ENCODE measurements at regions not wholly inside any gene's neighbourhood (a gene's known extent, or its start where the extent isn't known, plus 50 kb on each side); places are given as distances from the start of the nearest gene placed in this dataset.
"Not testable (repeated sequence)": the region's sequence is repeated elsewhere in the genome, so short reads cannot be mapped to it uniquely, and the experiment has no call there.

- not testable (repeated sequence) for DNase-seq
Observed at GRCh38 chr1:70834365-70834764, 213.3 kb downstream of the PTGER3 start.

GRCh38 chr1:70836456-70836855 lies 211.2 kb downstream of the PTGER3 start:
- no peak for DNase-seq

GRCh38 chr1:70840260-70840953 lies 207.2 kb downstream of the PTGER3 start:
- DNase-seq = no peak

DNA sequence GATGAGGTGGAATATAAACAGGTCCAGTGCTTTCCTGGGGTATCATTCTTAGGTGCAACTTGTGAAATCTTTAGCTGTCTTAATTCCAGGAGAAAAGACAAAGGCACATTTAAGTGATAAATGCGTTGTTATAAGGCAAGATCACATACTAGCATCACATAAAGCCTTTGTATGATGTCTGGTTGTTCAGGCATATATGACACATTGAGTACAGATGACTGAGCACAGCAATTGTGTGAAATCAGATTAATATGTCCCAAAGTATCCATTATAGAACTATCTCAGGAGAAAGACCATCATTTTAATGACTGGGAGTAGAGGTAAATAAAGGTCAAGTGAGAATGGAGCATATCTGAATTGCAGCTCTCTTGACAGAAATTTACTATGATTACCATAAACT lies 205.1 kb downstream of the PTGER3 start:
- no peak for DNase-seq

GRCh38 chr1:70843452-70843851 lies 204.2 kb downstream of the PTGER3 start:
- DNase-seq = no peak

GRCh38 chr1:70847013-70847412 lies 200.6 kb downstream of the PTGER3 start:
- DNase-seq = no peak

DNA sequence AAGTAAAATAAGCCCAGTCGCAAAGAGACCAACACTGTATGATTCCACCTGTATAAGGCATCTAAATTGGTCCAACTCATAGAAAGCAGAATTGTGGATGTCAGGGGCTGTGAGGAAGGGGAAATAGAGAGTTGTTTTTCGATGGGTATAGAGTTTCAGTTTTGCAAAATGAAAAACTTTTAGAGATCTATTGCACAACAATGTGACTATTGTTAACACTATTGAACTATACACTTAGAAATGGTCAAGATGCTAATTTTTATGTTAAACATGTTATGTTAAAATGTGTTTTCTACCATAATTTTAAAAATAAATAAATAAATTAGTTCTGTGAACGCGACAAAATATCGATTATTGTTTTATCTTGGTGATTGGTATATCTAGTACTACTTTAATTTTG lies 192.4 kb downstream of the PTGER3 start:
- no peak for DNase-seq

DNA sequence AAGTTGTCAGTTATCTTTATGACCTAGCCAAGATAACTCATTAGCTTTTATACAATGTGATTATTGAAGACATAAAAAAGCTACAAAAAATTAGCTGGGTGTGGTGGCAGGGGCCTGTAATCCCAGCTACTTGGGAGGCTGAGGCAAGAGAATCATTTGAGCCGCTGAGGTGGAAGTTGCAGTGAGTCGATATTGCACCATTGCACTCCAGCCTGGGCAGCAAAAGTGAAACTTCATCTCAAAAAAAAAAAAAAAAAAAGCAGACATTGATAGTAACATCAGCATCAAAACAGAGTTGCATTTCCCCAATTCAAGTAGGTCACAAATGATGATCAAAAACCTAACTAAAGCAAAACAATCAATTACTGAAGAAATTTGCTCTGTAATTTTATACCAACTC lies 191.4 kb downstream of the PTGER3 start:
- DNase-seq = no peak

- no peak for DNase-seq
Observed at GRCh38 chr1:70863239-70863638, 184.4 kb downstream of the PTGER3 start.

- DNase-seq = no peak
Observed at GRCh38 chr1:70864302-70864701, 183.3 kb downstream of the PTGER3 start.

DNA sequence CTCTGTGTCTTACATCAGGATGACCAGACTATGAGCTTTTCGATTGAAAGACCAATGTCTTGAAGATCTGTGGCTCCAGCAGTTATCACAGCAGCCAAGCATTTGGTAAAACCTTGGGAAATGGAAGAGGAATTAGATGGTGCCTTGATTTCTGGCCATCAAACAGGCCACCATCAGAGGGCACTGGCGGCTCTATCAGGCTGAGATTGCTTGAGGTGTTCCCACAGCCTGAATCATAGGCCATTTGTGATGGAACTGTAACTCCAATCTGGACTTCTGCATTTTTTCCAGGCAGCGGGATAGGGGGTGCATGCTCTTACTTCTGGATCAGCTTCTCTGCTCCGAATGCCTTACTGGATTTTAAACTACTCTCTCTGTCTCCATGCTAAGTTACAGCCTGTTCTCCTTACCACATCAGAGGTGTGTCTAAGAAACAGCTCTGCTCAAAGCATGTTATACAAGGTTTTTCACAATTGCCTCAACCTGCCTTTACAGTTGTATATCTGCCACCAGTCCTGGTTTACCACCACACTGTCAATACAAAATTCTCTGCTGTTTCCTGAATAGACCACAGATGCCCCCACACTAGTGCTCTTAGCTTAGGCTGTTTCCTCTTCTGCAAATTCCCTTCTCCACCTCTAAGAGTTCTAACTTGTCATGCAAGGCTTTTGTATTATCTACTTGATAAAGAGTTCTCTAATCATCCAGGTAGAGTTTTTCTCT lies 180.9 kb downstream of the PTGER3 start:
- DNase-seq = no peak

GRCh38 chr1:70871790-70872189 lies 175.8 kb downstream of the PTGER3 start:
- no peak for DNase-seq

- DNase-seq = no peak
Observed at GRCh38 chr1:70874063-70874462, 173.6 kb downstream of the PTGER3 start.

DNA sequence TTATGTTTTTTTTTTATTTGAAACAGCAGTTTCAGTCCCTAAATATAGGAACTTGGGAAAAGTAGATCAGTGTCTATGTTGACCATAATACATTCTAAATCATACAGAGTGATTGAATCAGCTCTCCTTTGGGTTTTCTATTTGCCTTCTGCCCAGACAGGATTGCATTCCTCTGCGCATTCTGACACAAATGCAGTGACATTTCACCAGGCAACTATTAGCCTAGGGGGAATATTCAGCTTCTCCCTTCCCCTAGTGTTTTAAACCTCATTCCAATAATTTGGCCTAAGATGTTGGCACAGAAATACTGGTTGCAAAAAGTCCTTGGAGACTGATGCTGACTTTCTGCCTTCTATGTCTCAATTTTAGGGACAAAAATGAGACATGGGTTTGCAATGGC lies 172.8 kb downstream of the PTGER3 start:
- DNase-seq = no peak

DNA sequence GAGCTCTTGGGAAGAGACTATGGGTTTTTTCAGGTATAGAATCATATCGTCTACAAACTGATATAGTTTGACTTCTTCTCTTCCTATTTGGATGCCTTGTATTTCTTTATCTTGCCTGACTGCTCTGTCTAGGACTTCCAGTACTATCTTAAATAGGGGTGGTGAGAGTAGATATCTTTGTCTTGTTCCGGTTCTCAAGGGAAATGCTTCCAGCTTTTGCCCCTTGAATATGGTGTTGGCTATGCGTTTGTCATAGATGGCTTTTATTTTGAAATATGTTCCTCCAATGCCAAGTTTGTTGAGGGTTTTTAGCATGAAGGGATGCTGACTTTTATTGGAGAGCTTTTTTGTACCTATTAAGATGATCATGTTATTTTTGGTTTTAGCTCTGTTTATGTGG lies 170.3 kb downstream of the PTGER3 start:
- no peak for DNase-seq

DNA sequence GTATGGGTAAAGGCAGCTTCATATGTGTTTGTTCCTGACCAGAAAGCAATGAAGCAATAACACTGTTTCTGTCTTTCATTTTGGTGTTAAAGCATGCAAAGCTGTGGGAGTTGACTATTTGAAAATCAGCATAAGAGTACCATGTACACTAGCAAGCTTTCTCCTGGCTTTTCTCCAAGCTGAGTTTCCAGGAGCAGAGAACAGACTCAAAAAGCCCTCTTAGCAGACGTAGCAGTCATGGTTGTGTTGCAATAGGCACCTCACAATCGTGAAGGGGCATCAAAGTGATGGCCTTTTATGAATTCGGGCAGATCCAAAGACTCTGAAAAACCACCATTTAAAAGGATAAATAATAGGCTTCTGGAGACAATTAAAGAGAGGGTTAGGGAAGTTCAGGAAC lies 159.7 kb downstream of the PTGER3 start:
- no peak for DNase-seq

DNA sequence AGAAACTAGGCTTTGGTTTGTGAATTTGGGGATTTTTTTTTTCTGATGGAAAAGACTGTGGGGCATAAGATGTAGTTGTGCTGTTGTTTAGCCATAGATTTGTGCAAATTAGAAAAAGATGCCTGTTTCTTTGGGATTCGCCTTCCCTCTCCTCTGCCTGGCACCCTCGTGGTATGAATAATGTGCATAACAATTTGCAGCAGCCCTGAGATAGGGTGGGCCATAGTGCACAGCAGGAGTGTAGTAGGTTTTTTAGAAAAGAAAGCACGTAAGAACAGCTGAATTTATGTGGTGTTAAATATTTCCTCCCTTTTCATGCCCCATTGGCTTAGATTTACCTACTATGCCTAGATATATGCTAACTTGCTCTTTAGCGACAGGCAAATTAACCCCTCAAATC lies 158.9 kb downstream of the PTGER3 start:
- no peak for DNase-seq

GRCh38 chr1:70890408-70890807 lies 157.2 kb downstream of the PTGER3 start:
- no peak for DNase-seq

- no peak for DNase-seq
Observed at GRCh38 chr1:70891051-70891843, 156.4 kb downstream of the PTGER3 start.

- DNase-seq = no peak
Observed at GRCh38 chr1:70892140-70892539, 155.5 kb downstream of the PTGER3 start.

- DNase-seq = no peak
Observed at GRCh38 chr1:70892930-70893329, 154.7 kb downstream of the PTGER3 start.

DNA sequence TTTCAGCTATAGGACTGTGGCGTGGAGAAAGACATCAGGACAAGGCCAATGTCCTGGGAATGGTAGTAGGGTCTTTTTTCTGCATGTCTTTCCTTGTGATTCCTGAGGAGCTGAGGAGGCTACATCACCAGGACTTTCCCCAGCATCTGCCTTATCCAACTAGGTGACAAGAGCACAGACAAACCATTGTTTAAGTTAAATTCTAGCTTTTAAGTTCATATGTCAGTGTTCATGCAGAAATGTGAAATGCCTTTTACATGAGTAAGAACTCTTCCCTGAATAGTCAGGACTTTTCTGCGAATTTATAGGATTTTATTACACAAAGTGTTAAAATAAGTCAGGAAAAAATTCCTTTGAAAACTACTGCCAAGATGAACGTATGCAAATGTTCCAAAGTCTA lies 154.2 kb downstream of the PTGER3 start:
- no peak for DNase-seq

- no peak for DNase-seq
Observed at GRCh38 chr1:70895531-70895930, 152.1 kb downstream of the PTGER3 start.

- DNase-seq = no peak
Observed at GRCh38 chr1:70896224-70896623, 151.4 kb downstream of the PTGER3 start.
